TTC549 (cell line): ENCODE measurements at regions not wholly inside any gene's neighbourhood (a gene's known extent, or its start where the extent isn't known, plus 50 kb on each side); places are given as distances from the start of the nearest gene placed in this dataset.

ENCODE experiments used
- FAIRE-seq: peaks from 2 replicates; lab custom pipeline; 2012; peaks lifted over from hg19 to GRCh38; lab: Jason Lieb, UNC

DNA sequence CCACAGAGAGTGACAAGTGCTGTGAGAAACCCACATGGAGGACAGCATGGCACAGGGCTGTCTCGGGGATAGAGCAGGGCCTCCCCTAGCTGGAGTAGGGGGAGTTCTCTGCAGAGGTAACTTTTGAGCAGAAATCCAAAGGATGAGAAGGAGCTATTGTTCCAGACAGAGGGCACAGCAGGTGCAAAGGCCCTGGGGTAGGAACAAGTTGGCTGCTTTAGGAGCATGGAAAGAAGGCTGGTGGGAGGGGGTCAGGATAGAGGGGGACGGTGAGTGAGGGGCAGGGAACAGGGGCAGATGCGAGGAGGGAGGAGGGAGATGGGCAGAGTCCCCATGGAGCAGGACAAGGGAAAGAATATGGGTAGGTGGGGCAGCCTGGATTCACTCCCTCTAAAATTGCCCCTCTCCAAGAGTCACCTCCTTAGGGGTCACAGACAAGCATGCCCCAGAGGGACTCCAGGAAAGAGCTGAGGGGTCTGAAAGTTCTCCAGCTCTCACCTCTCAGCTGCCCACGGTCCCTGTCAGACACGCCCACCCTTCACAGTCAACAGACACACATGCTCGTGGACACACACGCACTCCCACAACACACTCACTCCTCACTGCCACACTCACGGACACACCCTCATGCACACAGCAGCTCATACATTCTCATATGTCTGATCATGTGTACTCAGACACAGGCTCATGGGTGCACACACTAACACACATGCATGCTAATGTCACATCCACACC, 110.7 kb downstream of the LITAF start:
- no peak for FAIRE-seq

DNA sequence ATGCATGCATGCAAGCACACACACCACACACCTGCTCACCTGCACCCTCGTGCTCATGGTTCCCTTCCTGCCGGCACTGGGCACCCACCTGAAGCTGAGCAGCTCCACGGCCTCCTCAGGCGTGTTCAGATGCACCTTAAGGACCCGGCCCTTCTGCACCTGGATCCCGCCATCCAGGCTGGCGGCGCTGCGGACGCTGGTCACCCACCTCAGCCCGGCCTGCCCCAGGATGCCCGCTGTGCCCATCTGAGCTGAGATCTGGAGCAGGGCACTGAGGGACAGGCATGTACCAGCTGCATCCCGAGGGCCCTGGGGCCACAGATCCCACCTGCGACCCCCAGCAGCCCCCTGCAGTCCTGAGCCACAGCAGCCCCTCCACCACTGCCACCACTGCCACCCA, 110.0 kb downstream of the LITAF start:
- no peak for FAIRE-seq

DNA sequence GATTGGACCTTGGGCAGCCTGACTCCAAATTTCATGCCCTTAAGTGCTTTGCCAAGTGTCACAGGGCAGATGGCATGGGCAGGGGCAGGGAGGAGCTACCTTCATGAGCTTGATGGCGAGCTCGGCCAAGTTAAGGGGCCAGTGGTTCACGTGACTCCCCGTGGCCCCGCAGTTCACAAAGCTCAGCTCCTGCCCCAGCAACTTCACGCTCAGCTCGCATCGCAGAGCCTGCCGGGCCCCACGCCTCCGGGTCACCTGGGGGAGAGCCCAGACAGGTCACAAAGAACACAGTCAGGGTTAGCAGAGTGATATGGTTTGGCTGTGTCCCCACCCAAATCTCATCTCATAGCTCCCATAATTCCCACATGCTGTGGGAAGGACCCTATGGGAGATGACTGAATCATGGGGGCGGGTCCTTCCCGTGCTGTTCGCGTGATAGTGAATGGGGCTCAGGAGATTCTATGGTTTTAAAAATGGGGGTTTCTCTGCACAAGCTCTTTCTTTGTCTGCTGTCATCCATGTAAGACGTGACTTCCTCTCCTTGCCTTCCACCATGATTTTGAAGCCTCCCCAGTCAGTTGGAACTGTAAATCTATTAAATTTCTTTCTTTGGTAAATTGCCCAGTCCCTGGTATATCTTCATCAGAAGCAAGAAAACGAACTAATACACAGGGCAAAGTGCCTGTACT, 108.1 kb downstream of the LITAF start:
- no peak for FAIRE-seq

DNA sequence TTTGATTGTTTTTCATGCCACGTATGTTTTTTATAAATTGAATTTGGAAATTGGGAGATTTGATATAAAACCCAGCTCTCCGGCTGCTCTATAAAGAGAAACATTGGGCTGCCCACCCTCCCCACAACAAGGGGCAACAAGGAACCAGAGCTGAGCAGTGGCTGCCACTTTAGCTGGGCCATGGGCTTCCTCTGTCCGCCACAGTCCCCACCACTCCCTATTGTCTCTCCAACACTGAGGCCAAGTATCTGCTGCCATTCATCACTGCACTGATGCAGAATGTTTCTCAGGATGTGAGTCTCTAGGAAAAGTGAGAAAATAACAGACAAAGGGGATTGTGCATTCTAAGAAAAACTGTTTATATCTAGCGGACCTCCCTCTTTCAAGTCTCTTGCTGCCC, 106.8 kb downstream of the LITAF start:
- FAIRE-seq = no peak

DNA sequence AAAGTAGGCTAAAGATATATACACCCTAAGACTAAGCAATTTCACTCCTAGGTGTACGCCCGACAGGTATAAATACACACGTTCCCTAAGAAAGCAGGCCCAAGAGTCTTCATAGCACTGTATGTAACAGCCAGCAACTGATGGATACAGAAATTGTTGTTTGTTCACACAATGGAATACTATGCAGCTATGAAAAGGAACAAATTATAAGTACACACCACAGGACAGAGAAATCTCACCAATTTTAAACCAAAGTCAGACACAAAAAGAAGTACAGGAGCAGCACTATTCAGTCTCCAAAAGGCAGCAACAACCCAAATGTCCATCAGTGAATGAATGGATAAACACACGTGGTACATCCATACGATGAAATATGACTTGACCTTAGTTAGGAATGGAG, 106.1 kb downstream of the LITAF start:
- no peak for FAIRE-seq

DNA sequence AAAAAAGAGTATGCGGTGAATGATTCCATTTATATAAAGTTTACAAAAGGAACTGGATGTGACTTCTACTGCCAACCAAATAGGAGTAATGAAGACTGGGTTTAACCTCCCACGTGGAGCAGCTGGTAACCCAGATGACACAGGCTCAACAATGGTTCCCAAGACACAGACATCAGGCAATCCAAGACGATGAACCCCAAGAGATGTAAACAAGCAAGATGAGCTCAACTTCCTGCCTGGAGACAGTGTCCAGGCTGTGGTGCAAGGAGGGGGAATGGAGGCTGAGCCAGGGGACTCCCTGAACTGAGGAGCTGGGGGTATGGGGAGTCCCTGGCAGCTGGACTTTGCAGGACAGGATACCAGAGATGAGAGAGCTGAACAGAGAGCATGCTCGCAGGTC, 104.7 kb downstream of the LITAF start:
- no peak for FAIRE-seq

DNA sequence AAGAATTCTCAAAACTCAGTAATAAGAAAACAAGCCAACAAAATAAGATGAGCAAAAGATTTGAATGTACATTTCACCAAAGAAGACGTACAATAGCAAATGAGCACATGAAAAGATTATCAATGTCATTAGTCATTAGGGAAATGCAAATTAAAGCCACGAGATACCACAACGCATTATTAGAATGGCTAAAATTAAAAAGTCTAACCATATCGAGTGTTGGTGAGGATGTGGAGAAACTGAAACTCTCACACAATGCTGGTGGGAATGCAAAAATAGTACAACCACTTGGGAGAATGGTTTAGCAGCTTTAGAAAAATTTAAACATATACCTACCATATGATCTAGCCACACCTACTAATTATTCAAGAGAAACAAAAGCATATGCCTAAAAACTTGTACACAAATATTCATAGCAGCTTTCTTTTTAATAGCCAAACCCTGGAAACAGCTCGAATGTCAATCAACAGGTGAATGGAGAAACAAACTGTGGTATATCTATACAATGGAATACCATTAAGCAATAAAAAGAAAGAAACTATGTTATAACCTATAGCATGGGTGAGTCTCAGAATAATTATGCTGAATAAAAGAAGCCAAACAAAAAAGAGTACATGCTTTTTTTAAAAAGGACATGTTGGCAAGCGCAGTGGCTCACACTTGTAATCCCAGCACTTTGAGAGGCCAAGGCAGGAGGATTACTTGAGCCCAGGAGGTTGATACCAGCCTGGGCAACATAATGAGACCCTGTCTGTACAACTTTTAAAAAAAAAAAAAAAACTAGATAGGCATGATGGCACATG, 103.6 kb downstream of the LITAF start:
- FAIRE-seq = no peak

DNA sequence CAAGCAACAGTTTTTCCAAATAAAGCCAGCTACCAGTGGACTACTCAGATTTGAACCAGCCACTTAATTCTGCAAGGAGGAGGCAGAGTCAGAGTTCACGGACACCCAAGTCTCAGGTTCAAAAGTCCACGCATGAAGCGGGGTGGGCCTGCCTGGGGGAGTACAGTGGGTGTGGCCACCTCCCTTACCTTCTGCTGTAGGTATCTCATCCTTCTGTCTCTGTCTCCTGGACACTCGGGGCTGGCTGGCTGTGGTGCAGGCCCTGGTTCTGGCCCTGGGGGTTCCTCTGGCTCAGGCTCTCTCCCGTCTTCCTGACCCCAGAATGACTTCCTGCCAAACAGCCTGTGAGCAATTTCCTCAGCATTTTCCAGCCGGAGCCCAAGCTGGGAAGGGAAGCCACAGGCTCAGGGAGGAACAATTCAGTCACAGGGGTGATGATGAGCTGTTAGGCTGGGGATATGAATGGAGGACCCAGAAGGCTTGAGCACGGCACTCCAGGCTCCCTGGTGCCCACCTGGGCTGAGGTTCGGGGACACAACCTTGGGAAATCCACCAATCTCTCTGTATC, 101.9 kb downstream of the LITAF start:
- FAIRE-seq = no peak

DNA sequence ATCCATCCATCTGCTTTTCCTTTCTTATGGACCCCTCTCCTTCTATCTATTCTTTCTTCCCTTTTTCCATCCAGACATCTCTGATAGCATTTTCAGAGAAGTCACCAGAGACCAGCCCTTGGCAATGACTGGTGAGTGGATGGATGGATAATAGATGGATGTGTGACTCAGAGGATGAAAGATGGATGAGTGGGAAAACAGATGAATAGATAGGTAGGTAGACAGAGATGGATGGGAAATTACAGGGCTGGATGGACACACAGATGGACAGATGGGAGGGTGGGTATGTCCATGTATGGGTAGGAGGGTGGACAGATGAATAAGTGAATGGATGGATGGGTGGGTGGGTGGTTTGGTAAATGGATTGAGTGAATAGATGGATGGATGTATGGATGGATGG, 101.0 kb downstream of the LITAF start:
- no peak for FAIRE-seq

DNA sequence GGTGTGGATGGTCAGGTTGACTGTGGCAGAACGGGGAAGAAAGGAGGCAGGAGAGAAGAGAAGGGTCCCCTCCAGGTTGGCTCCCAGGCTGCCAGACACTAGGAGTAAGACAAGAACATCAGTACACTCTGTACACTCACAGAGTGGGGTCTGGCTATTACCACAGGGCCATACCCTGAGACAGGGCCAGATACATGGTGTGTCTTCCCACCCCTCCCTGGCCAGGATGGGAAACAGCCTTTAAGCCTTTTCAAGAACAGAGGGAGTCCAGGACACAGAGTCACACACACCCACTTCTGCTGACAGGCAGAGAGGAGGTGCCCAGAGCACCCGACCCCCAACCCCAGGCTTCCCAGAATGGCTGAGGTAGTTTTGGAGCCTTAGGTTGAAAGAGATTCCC, 99.4 kb downstream of the LITAF start:
- no peak for FAIRE-seq

DNA sequence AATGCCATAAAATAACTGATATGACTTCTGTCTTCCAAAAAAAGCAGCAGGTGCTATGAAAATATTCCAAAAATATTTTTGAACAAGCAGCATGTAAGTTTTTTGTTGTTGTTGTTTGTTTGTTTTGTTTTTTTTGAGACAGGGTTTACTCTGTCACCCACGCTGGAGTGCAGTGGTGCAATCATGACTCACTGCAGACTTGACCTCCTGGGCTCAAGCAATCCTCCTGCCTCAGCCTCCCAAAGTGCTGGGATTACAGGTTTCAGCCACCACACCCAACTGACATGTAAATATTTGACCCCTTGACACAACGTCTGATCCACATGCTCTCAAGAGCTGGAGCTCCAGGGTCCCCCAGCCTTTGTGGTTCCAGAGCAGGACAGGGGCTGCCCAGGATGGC, 98.4 kb downstream of the LITAF start:
- FAIRE-seq = no peak

DNA sequence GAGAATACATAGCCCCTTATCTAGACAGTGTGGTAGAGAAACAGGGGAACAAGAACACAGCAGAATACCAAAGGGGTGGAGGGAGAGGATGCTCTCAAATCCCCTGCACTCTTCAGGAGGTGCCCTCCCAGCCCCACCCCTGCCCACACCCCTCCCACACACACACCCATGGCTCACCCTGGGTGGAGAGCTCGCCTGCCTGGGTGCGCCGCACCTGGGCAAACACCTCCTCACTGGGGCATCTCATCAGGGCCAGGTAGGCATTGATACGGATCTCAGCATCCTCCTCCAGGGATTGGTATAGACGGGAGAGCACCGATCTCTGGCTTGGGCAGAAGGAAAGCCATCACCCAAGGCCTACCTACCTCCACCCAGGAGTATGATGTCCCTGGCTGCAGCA, 95.2 kb downstream of the LITAF start:
- FAIRE-seq = no peak

DNA sequence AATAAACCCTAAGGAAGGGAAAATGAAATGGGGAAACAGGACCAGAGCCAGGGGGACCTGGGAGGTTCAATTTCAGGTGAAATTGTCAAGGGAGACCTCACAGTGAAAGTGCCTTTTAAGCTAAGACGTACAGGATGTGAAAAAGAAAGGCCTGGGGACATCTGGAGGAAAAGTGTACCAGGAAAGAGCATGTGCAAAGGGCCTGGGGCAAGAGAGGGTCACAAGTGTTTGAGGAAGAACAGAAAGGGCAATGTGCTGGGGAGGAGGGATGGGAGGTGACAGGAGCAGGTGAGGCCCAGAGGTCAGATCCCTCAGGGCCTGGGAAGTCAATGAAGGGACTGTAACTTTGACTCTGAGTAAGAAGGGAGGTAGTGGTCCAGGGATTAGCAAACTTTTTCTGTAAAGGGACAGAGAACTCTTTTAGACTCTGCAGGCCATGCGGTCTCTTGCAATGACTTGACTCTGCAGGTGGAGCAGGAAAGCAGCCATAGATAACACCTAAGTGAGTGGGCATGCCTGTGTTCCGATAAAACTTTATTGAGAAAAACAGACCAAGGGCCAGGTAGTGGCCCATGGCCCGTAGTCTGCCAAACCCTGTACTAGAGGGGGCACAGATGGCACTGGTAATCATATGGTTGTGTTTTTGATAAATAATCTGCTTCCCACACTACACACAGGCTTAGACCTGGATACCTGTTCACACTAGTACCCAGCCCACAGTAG, 93.8 kb downstream of the LITAF start:
- no peak for FAIRE-seq

DNA sequence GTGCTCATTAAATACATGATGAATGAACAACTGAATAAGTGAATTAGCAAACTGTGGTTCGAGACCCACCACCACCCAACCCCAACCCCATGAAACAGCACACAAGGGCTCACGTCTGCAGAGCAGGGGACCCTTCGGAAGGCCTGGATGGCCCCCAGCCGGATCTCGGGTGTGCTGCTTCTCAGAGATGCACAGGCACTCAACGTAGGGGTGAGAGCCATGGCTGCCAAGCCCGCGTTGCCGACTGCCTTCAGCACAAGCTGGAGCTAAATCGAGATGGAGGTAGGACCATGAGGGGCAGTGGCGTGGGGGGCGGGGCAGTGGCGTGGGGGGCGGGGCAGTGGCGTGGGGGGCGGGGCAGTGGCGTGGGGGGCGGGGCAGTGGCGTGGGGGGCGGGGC, 93.2 kb downstream of the LITAF start:
- no peak for FAIRE-seq

DNA sequence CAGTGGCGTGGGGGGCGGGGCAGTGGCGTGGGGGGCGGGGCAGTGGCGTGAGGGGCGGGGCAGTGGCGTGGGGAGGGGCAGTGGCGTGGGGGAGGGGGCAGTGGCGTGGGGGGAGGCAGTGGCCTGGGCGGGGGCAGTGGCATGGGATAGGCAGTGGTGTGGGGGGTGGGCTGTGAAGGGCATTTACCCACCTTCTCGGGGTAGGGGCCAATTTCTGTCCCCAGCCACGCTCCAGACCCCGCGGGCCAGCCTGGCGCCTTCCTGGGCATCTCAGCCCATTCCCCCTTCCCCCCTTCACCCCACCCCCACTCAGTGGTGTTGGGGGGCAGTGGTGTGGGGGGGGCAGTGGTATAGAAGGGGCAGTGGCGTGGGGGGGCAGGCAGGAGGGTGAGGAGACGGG, 92.7 kb downstream of the LITAF start:
- FAIRE-seq = no peak

DNA sequence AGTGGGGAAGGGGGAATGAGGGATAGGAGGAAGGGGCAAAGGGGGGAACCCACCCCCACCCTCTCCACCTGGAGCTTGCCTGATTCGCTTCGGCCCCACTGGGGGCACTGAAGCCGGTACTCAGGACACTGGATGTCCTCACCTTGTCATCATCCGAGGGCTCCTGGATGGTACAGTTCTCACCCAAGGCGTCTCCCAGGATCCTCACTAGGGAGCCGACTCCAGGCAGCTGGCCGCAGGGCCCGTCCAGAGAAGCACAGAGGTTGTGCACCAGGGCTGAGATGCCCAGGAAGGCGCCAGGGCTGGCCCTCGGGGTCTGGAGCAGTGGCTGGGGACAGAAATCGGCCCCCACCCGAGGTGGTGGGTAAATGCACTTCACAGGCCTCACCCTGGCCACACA, 92.3 kb downstream of the LITAF start:
- FAIRE-seq = no peak

DNA sequence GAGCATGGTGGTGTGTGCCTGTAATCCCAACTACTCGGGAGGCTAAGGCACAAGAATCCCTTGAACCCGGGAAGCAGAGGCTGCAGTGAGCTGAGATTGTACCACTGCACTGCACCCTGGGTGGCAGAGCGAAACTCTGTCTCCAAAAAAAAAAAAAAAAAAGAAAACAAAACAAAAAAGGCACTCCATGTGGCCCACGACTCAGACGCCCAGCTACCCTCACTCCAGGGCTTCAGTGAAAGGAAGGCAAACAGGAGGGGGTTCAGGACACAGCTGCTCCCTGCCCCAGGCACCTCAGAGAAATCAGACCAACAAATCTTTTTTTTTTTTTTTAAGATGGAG, 91.7 kb downstream of the LITAF start:
- FAIRE-seq = no peak
